ENCODE measurements at regions not wholly inside any gene's neighbourhood (a gene's known extent, or its start where the extent isn't known, plus 50 kb on each side); places are given as distances from the start of the nearest gene placed in this dataset.

DNA sequence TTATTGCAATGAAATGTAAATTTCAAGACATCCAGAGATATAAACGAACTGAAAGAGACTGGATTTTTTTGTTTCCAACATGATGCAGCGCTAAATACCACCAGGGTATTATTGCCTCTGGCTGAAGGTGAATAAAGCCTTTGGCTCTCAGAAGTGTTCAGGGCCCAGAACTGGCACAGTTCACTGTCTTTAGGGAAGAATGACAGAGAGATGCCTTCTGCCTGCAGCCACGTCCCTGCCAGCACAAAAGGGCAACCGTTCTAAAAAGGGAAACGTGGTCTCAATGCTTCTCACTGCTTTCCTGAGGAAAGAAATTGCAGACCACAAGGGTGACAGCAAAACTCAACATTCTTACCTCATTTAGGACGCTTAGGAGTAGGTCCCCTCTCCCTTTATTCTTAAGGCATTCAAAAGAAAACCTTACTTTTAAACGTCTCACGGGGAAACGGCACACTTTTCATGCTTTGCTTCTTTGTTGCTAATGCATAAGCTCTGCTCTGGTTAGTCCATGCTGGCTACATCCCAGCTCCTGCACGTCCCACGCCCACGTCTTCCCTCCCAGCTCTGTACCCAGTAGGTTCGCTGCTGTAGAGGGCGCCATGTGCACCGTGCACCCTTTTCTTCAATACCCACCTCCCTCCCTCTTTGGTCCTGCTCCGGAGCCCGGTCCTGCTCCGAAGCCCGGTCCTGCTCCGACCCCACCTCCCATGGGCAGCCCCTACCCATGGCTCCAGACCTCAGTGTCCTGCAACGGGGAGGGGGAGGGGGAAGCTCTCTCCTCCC lies 171.0 kb downstream of the HRH4 start:
- TF ChIP-seq EP300 (IDR thresholded peaks at IDR 0.05) (no peak), CTCF (IDR thresholded peaks at IDR 0.05) (no peak), POLR2A (IDR thresholded peaks at IDR 0.05; ENCODE audit: low read length) (no peak), MAFK (IDR thresholded peaks at IDR 0.05; ENCODE audit: partially characterized antibody) (no peak), RAD21 (conservative IDR thresholded peaks at IDR 0.05 in 1 of 2, IDR thresholded peaks at IDR 0.05 in 1 of 2) (no peak), HDAC2 (IDR thresholded peaks at IDR 0.05) (no peak), CHD2 (IDR thresholded peaks at IDR 0.05; ENCODE audit: low read length, partially characterized antibody) (no peak), JUNB (IDR thresholded peaks at IDR 0.05) (no peak), SREBF2 (IDR thresholded peaks at IDR 0.05) (no peak), POLR2AphosphoS2 (conservative IDR thresholded peaks at IDR 0.05; ENCODE audit: low read length) (no peak)

All from A549 (cell line).